GM10248 (cell line): ENCODE measurements at regions not wholly inside any gene's neighbourhood (a gene's known extent, or its start where the extent isn't known, plus 50 kb on each side); places are given as distances from the start of the nearest gene placed in this dataset.

Experiments used
- CTCF ChIA-PET: fragments of 300-600 bp; sonication (Branson Sonifier 250); formaldehyde crosslinking; extraction: SDS; loops from one replicate; lab custom pipeline; 2021; ENCODE audit warnings: antibody characterized with exemption; lab: Yijun Ruan, JAX
- POLR2A ChIA-PET: fragments of 350-650 bp; sonication (Branson Sonifier 250); formaldehyde crosslinking; extraction: SDS; loops from one replicate; lab custom pipeline; 2020; ENCODE audit warnings: antibody characterized with exemption; lab: Yijun Ruan, JAX
- DNase-seq: peaks from one replicate; pipeline ENCODE4 v3.0.0; 2012; ENCODE audit errors: extremely low spot score
- TF ChIP-seq, protein P1 (sequence below): IDR thresholded peaks from 2 replicates; pipeline ENCODE4 v1.5.1; 2012; ENCODE audit warnings: mild to moderate bottlenecking, low read depth; ENCODE audit errors: extremely low read depth, missing control alignments, control extremely low read depth

DNA sequence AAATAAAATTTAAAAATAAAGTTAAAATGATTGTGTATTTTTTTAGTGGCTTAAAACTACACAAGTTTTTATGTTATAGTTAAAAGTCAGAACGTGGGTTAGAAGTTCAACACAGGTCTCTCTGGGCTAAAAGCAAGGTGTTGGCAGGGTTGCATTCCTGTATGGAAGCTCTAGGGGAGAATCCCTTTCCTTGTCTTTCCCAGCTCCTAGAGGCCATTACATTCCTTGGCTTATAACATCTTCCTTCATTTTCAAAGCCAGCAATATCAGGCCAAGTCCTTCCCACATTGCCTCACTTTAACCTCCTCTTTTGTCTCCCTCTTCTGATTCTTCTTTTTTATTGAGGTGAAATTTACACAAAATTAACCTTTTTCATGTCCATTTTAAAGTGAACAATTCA, 52.4 kb upstream of the EEPD1 start:
- ChIA-PET POLR2A (no interaction called here), CTCF (no interaction called here)
- no peak for DNase-seq
- TF ChIP-seq, protein P1, sequence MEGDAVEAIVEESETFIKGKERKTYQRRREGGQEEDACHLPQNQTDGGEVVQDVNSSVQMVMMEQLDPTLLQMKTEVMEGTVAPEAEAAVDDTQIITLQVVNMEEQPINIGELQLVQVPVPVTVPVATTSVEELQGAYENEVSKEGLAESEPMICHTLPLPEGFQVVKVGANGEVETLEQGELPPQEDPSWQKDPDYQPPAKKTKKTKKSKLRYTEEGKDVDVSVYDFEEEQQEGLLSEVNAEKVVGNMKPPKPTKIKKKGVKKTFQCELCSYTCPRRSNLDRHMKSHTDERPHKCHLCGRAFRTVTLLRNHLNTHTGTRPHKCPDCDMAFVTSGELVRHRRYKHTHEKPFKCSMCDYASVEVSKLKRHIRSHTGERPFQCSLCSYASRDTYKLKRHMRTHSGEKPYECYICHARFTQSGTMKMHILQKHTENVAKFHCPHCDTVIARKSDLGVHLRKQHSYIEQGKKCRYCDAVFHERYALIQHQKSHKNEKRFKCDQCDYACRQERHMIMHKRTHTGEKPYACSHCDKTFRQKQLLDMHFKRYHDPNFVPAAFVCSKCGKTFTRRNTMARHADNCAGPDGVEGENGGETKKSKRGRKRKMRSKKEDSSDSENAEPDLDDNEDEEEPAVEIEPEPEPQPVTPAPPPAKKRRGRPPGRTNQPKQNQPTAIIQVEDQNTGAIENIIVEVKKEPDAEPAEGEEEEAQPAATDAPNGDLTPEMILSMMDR: no peak
